HAP-1 (cell line): ENCODE measurements at regions not wholly inside any gene's neighbourhood (a gene's known extent, or its start where the extent isn't known, plus 50 kb on each side); places are given as distances from the start of the nearest gene placed in this dataset.

ENCODE experiments used
- DNase-seq, 2 experiments: peaks; one replicate each; pipeline ENCODE4 v3.0.0-alpha.2; 2016 to 2020; ENCODE audit warnings: low spot score in 2 of 2
- H3K27me3 ChIP-seq: fragments of 250-450 bp; sonication (Bioruptor Pico); 2 replicates; pipeline ENCODE4 v1.5.1; 2020; ENCODE audit warnings: low read depth, mild to moderate bottlenecking, moderate library complexity
- H3K36me3 ChIP-seq: fragments of 250-450 bp; sonication (Bioruptor Pico); replicated peaks from 2 replicates; pipeline ENCODE4 v1.5.1; 2020; ENCODE audit warnings: mild to moderate bottlenecking
- H3K4me1 ChIP-seq: fragments of 250-450 bp; sonication (Bioruptor Pico); 2 replicates; pipeline ENCODE4 v1.5.1; 2020; ENCODE audit warnings: mild to moderate bottlenecking
- H3K4me3 ChIP-seq: fragments of 250-450 bp; sonication (Bioruptor Pico); 2 replicates; pipeline ENCODE4 v1.5.1; 2020; ENCODE audit warnings: mild to moderate bottlenecking, moderate library complexity
- H3K9me3 ChIP-seq: fragments of 250-450 bp; sonication (Bioruptor Pico); 2 replicates; pipeline ENCODE4 v1.5.1; 2020; ENCODE audit warnings: mild to moderate bottlenecking, moderate library complexity
- in situ Hi-C: fragments of 300-500 bp; cut with MboI; formaldehyde crosslinking; loops from 3 replicates; pipeline ENCODE4 v1.14.3; 2020; ENCODE audit warnings: low sequenced_read_pairs, inconsistent platforms, mixed read lengths

GRCh38 chr6:81455641-81456040 lies 296.8 kb downstream of the TENT5A start:
- Histone ChIP-seq H3K27me3 (no peaks in the 10 kb centered on the region), H3K9me3 (no peaks in the 10 kb centered on the region), H3K36me3 (no peaks in the 10 kb centered on the region), H3K4me1 (no peaks in the 10 kb centered on the region), H3K4me3 (no peak overlapping the region)
- DNase-seq: no peak
- in situ Hi-C loops: no loop called here

- DNase-seq: no peak
- H3K4me3 ChIP-seq: no peak overlapping the region
- no peaks in the 10 kb centered on the region for H3K4me1 ChIP-seq
- no peaks in the 10 kb centered on the region for H3K27me3 ChIP-seq
- in situ Hi-C loops: no loop called here
- no peaks in the 10 kb centered on the region for H3K36me3 ChIP-seq
- no peaks in the 10 kb centered on the region for H3K9me3 ChIP-seq
Measured at GRCh38 chr6:81451787-81452186, 300.7 kb downstream of the TENT5A start.

GRCh38 chr6:81450180-81450579 lies 302.3 kb downstream of the TENT5A start:
- Histone ChIP-seq H3K4me1 (no peaks in the 10 kb centered on the region), H3K27me3 (no peaks in the 10 kb centered on the region), H3K9me3 (no peaks in the 10 kb centered on the region), H3K4me3 (no peak overlapping the region), H3K36me3 (no peaks in the 10 kb centered on the region)
- in situ Hi-C loops: no loop called here
- DNase-seq: no peak

- Histone ChIP-seq H3K9me3 (no peaks in the 10 kb centered on the region), H3K4me1 (no peaks in the 10 kb centered on the region), H3K36me3 (no peaks in the 10 kb centered on the region), H3K4me3 (no peak overlapping the region), H3K27me3 (no peaks in the 10 kb centered on the region)
- no peak for DNase-seq
- in situ Hi-C loops: no loop called here
Measured at GRCh38 chr6:81446509-81446908, 306.0 kb downstream of the TENT5A start.

- no peak overlapping the region for H3K4me3 ChIP-seq
Measured at GRCh38 chr6:81439417-81439816, 313.1 kb downstream of the TENT5A start.

GRCh38 chr6:81436990-81437389 lies 315.5 kb downstream of the TENT5A start:
- Histone ChIP-seq H3K27me3 (no peaks in the 10 kb centered on the region), H3K4me3 (no peak overlapping the region), H3K4me1 (no peaks in the 10 kb centered on the region), H3K9me3 (no peaks in the 10 kb centered on the region), H3K36me3 (no peaks in the 10 kb centered on the region)
- no peak for DNase-seq
- in situ Hi-C loops: no loop called here

More at GRCh38 chr6:81439417-81439816, 313.1 kb downstream of the TENT5A start:
- Histone ChIP-seq H3K36me3 (no peaks in the 10 kb centered on the region), H3K4me1 (no peaks in the 10 kb centered on the region), H3K9me3 (no peaks in the 10 kb centered on the region), H3K27me3 (no peaks in the 10 kb centered on the region)
- DNase-seq: no peak
- in situ Hi-C loops: no loop called here

- no peaks in the 10 kb centered on the region for H3K9me3 ChIP-seq
Measured at GRCh38 chr6:81413306-81413705, 339.2 kb downstream of the TENT5A start.

GRCh38 chr6:81401970-81402690 lies 350.4 kb downstream of the TENT5A start:
- DNase-seq: no peak
- no peak overlapping the region for H3K4me3 ChIP-seq
- H3K36me3 ChIP-seq: no peaks in the 10 kb centered on the region
- in situ Hi-C loops: no loop called here
- H3K27me3 ChIP-seq: no peaks in the 10 kb centered on the region
- H3K4me1 ChIP-seq: no peaks in the 10 kb centered on the region
- no peaks in the 10 kb centered on the region for H3K9me3 ChIP-seq

More at GRCh38 chr6:81413306-81413705, 339.2 kb downstream of the TENT5A start:
- Histone ChIP-seq H3K4me3 (no peak overlapping the region), H3K27me3 (no peaks in the 10 kb centered on the region), H3K36me3 (no peaks in the 10 kb centered on the region), H3K4me1 (no peaks in the 10 kb centered on the region)
- no peak for DNase-seq
- in situ Hi-C loops: no loop called here

- Histone ChIP-seq H3K4me3 (no peak overlapping the region), H3K9me3 (no peaks in the 10 kb centered on the region), H3K27me3 (no peaks in the 10 kb centered on the region), H3K4me1 (no peaks in the 10 kb centered on the region), H3K36me3 (no peaks in the 10 kb centered on the region)
- no peak for DNase-seq
- in situ Hi-C loops: no loop called here
Measured at GRCh38 chr6:81396916-81397315, 355.6 kb downstream of the TENT5A start.

GRCh38 chr6:81387163-81387562 lies 365.3 kb downstream of the TENT5A start:
- Histone ChIP-seq H3K9me3 (no peaks in the 10 kb centered on the region), H3K36me3 (no peaks in the 10 kb centered on the region), H3K4me3 (no peak overlapping the region), H3K27me3 (no peaks in the 10 kb centered on the region), H3K4me1 (no peaks in the 10 kb centered on the region)
- DNase-seq: no peak
- in situ Hi-C loops: no loop called here

GRCh38 chr6:81384921-81385320 lies 367.6 kb downstream of the TENT5A start:
- in situ Hi-C loops: no loop called here

GRCh38 chr6:81383472-81383871 lies 369.0 kb downstream of the TENT5A start:
- Histone ChIP-seq H3K9me3 (no peaks in the 10 kb centered on the region), H3K36me3 (no peaks in the 10 kb centered on the region), H3K4me1 (no peaks in the 10 kb centered on the region), H3K4me3 (no peak overlapping the region), H3K27me3 (no peaks in the 10 kb centered on the region)
- in situ Hi-C loops: no loop called here
- no peak for DNase-seq

More at GRCh38 chr6:81384921-81385320, 367.6 kb downstream of the TENT5A start:
- no peak for DNase-seq
- Histone ChIP-seq H3K4me3 (no peak overlapping the region), H3K27me3 (no peaks in the 10 kb centered on the region), H3K36me3 (no peaks in the 10 kb centered on the region), H3K9me3 (no peaks in the 10 kb centered on the region), H3K4me1 (no peaks in the 10 kb centered on the region)

GRCh38 chr6:81382852-81383251 lies 369.6 kb downstream of the TENT5A start:
- no peaks in the 10 kb centered on the region for H3K9me3 ChIP-seq
- H3K36me3 ChIP-seq: no peaks in the 10 kb centered on the region
- no peaks in the 10 kb centered on the region for H3K4me1 ChIP-seq
- in situ Hi-C loops: no loop called here
- H3K27me3 ChIP-seq: no peaks in the 10 kb centered on the region
- no peak for DNase-seq
- no peak overlapping the region for H3K4me3 ChIP-seq

- no peak overlapping the region for H3K4me3 ChIP-seq
- H3K4me1 ChIP-seq: no peaks in the 10 kb centered on the region
- H3K9me3 ChIP-seq: no peaks in the 10 kb centered on the region
- H3K27me3 ChIP-seq: no peaks in the 10 kb centered on the region
- in situ Hi-C loops: no loop called here
- DNase-seq: no peak
- no peaks in the 10 kb centered on the region for H3K36me3 ChIP-seq
Measured at GRCh38 chr6:81381382-81381916, 371.0 kb downstream of the TENT5A start.
